NCI-H345 (cell line): ENCODE measurements at regions not wholly inside any gene's neighbourhood (a gene's known extent, or its start where the extent isn't known, plus 50 kb on each side); places are given as distances from the start of the nearest gene placed in this dataset.
"Not testable (repeated sequence)": the region's sequence is repeated elsewhere in the genome, so short reads cannot be mapped to it uniquely, and the experiment has no call there.

ENCODE experiments used
- DNase-seq: peaks from one replicate; lab custom pipeline; 2025; lab: John Stamatoyannopoulos, UW

- DNase-seq: no peak
Observed at GRCh38 chr2:65952966-65953761, 481.8 kb upstream of the MEIS1 start.

GRCh38 chr2:65944213-65944612, 490.7 kb upstream of the MEIS1 start:
- no peak for DNase-seq

GRCh38 chr2:65943099-65943786, 491.7 kb upstream of the MEIS1 start:
- DNase-seq: no peak

- DNase-seq: no peak
Observed at GRCh38 chr2:65940856-65941255, 494.1 kb upstream of the MEIS1 start.

GRCh38 chr2:65939687-65940086, 495.2 kb upstream of the MEIS1 start:
- DNase-seq: peak; percentile 88

- no peak for DNase-seq
Observed at GRCh38 chr2:65937379-65938160, 497.4 kb upstream of the MEIS1 start.

GRCh38 chr2:65934992-65935629, 499.8 kb upstream of the MEIS1 start:
- DNase-seq: no peak

GRCh38 chr2:65932571-65932970, 500.2 kb upstream of the SPRED2 start:
- no peak for DNase-seq

GRCh38 chr2:65931056-65931455, 498.7 kb upstream of the SPRED2 start:
- no peak for DNase-seq

- no peak for DNase-seq
Observed at GRCh38 chr2:65930259-65930658, 497.9 kb upstream of the SPRED2 start.

GRCh38 chr2:65929664-65930063, 497.3 kb upstream of the SPRED2 start:
- not testable (repeated sequence) for DNase-seq

GRCh38 chr2:65922794-65923193, 490.4 kb upstream of the SPRED2 start:
- no peak for DNase-seq

GRCh38 chr2:65922030-65922429, 489.6 kb upstream of the SPRED2 start:
- no peak for DNase-seq

- DNase-seq: no peak
Observed at GRCh38 chr2:65921116-65921515, 488.7 kb upstream of the SPRED2 start.

- no peak for DNase-seq
Observed at GRCh38 chr2:65920659-65921058, 488.3 kb upstream of the SPRED2 start.

GRCh38 chr2:65919550-65920188, 487.3 kb upstream of the SPRED2 start:
- peak; percentile 36 for DNase-seq

- DNase-seq: no peak
Observed at GRCh38 chr2:65918760-65919187, 486.4 kb upstream of the SPRED2 start.

- DNase-seq: no peak
Observed at GRCh38 chr2:65917986-65918385, 485.6 kb upstream of the SPRED2 start.

- no peak for DNase-seq
Observed at GRCh38 chr2:65916785-65917295, 484.4 kb upstream of the SPRED2 start.

- no peak for DNase-seq
Observed at GRCh38 chr2:65916177-65916576, 483.8 kb upstream of the SPRED2 start.

- DNase-seq: no peak
Observed at GRCh38 chr2:65915273-65915672, 482.9 kb upstream of the SPRED2 start.
